HCT116 (cell line): ENCODE measurements at regions not wholly inside any gene's neighbourhood (a gene's known extent, or its start where the extent isn't known, plus 50 kb on each side); places are given as distances from the start of the nearest gene placed in this dataset.

Experiments used
- ATAC-seq: fragments of 200-7000 bp; cut with Tn5 transposase; 2 replicates; pipeline ENCODE4 v1.9.1; 2020; ENCODE audit warnings: mild to moderate bottlenecking, moderate library complexity
- BruUV-seq: library from RNA; stranded (reverse); fragments of 400-500 nt; replicated peaks from 2 replicates; lab custom pipeline; 2021; lab: Mats Ljungman, UMichigan
- CTCF ChIA-PET: fragments of 300-600 bp; sonication (Branson Sonifier 250); formaldehyde crosslinking; loops from one replicate; lab custom pipeline; 2021; ENCODE audit warnings: antibody characterized with exemption; lab: Charles Lee
- POLR2A ChIA-PET: fragments of 300-600, 350-600 bp; sonication (Branson Sonifier 250); formaldehyde crosslinking; loops from one replicate; lab custom pipeline; 2021; ENCODE audit warnings: antibody characterized with exemption; lab: Charles Lee
- RAD21 ChIA-PET, 2 experiments: fragments of 300-600 bp; sonication (Branson Sonifier 250); formaldehyde crosslinking; loops; one replicate each; lab custom pipeline; 2023; ENCODE audit warnings: low total read pairs in 2 of 2; ENCODE audit not compliant: uncharacterized antibody in 2 of 2, unreplicated experiment in 2 of 2, low non-redundant PET in 1 of 2; lab: Charles Lee
- DNase-seq: peaks from one replicate; pipeline ENCODE4 v3.0.0-alpha.2; 2010; ENCODE audit warnings: low read depth, low spot score
- H2AFZ ChIP-seq: fragments of 200-600 bp; shearing (Covaris generic), sonication (generic); 2 replicates; pipeline ENCODE4 v1.6.1; 2017; ENCODE audit warnings: low read depth, mixed run types, mixed read lengths, antibody characterized with exemption, low read length; ENCODE audit not compliant: poor library complexity, severe bottlenecking
- H3K27ac ChIP-seq: 2 replicates; pipeline ENCODE4 v1.5.1; 2012; ENCODE audit warnings: low read depth, low read length
- H3K27me3 ChIP-seq: fragments of 200-600 bp; sonication (generic); 2 replicates; pipeline ENCODE4 v1.6.1; 2016; ENCODE audit warnings: mixed run types, low read length, mixed read lengths; ENCODE audit not compliant: insufficient read depth
- H3K36me3 ChIP-seq, 2 experiments: fragments of 200-500 bp in 1 of 2; fragments of 200-600 bp in 1 of 2; sonication (Bioruptor generic) in 1 of 2; sonication (generic) in 1 of 2; 2 replicates each; pipeline versions ENCODE4 v1.5.1 to v1.6.1; 2014 to 2016; ENCODE audit warnings: low read length in 2 of 2, inconsistent platforms in 1 of 2, mixed read lengths in 1 of 2, mixed run types in 1 of 2; ENCODE audit not compliant: insufficient read depth in 2 of 2, control insufficient read depth in 1 of 2
- H3K4me1 ChIP-seq, 2 experiments: fragments of 200-600 bp in 1 of 2; sonication (generic) in 1 of 2; 2 replicates each; pipeline versions ENCODE4 v1.5.1 to v1.6.1; 2012 to 2017; ENCODE audit warnings: low read length in 2 of 2, inconsistent platforms in 1 of 2, mild to moderate bottlenecking in 1 of 2, mixed read lengths in 1 of 2, mixed run types in 1 of 2, moderate library complexity in 1 of 2; ENCODE audit not compliant: insufficient read depth in 2 of 2, control insufficient read depth in 1 of 2
- H3K4me2 ChIP-seq: fragments of 200-600 bp; sonication (generic); 2 replicates; pipeline ENCODE4 v1.6.1; 2017; ENCODE audit warnings: mixed run types, low read length, mixed read lengths
- H3K4me3 ChIP-seq, 2 experiments: fragments of 200-600 bp in 1 of 2; sonication (generic) in 1 of 2; replicated peaks in 1 of 2; 2 replicates each; pipeline ENCODE4 v1.5.1; 2011 to 2016; ENCODE audit warnings: low read length in 2 of 2, control low read depth in 1 of 2, low read depth in 1 of 2, mild to moderate bottlenecking in 1 of 2, mixed read lengths in 1 of 2, mixed run types in 1 of 2
- H3K79me2 ChIP-seq: fragments of 200-600 bp; sonication (generic); 2 replicates; pipeline ENCODE4 v1.6.1; 2017; ENCODE audit warnings: mild to moderate bottlenecking, mixed run types, low read length, moderate library complexity, mixed read lengths; ENCODE audit not compliant: insufficient read depth
- H3K9ac ChIP-seq: fragments of 200-600 bp; sonication (generic); 2 replicates; pipeline ENCODE4 v1.6.1; 2016; ENCODE audit warnings: low read length, mixed read lengths
- H3K9me2 ChIP-seq: fragments of 200-600 bp; sonication (generic), shearing (Covaris generic); 2 replicates; pipeline ENCODE4 v1.6.1; 2017; ENCODE audit warnings: mixed run types, mild to moderate bottlenecking, moderate library complexity; ENCODE audit not compliant: insufficient read depth
- H3K9me3 ChIP-seq, 2 experiments: fragments of 200-500 bp in 1 of 2; fragments of 200-600 bp in 1 of 2; sonication (Bioruptor generic) in 1 of 2; sonication (generic) in 1 of 2; 2 replicates each; pipeline ENCODE4 v1.6.1; 2014 to 2017; ENCODE audit warnings: low read length in 2 of 2, mixed read lengths in 2 of 2, inconsistent platforms in 1 of 2, low read depth in 1 of 2, mild to moderate bottlenecking in 1 of 2, mixed run types in 1 of 2, moderate library complexity in 1 of 2; ENCODE audit not compliant: control insufficient read depth in 1 of 2, insufficient read depth in 1 of 2
- H4K20me1 ChIP-seq: fragments of 200-600 bp; sonication (generic), shearing (Covaris generic); 2 replicates; pipeline ENCODE4 v1.6.1; 2017; ENCODE audit warnings: mixed run types, mild to moderate bottlenecking, moderate library complexity; ENCODE audit not compliant: insufficient read depth
- CEBPB ChIP-seq: IDR thresholded peaks from 2 replicates; pipeline ENCODE4 v1.6.1; 2012; ENCODE audit warnings: low read depth
- EGR1 ChIP-seq: IDR thresholded peaks from 2 replicates; pipeline ENCODE4 v1.6.1; 2012; ENCODE audit warnings: low read depth
- ELF1 ChIP-seq: IDR thresholded peaks from 2 replicates; pipeline ENCODE4 v1.6.1; 2012; ENCODE audit warnings: low read depth, borderline replicate concordance
- EZH2phosphoT487 ChIP-seq: fragments of 200-600 bp; IDR thresholded peaks from 2 replicates; pipeline ENCODE4 v1.6.1; 2018; ENCODE audit warnings: antibody characterized with exemption, borderline replicate concordance
- FOSL1 ChIP-seq: IDR thresholded peaks from 2 replicates; pipeline ENCODE4 v1.6.1; 2012; ENCODE audit warnings: low read depth
- JUND ChIP-seq: IDR thresholded peaks from 2 replicates; pipeline ENCODE4 v1.6.1; 2012
- POLR2AphosphoS5 ChIP-seq: IDR thresholded peaks from 2 replicates; pipeline ENCODE4 v1.6.1; 2011; ENCODE audit warnings: mild to moderate bottlenecking, low read depth, low read length, moderate library complexity
- RAD21 ChIP-seq: IDR thresholded peaks from 2 replicates; pipeline ENCODE4 v1.6.1; 2012; ENCODE audit warnings: low read depth, mild to moderate bottlenecking
- SIN3A ChIP-seq: IDR thresholded peaks from 2 replicates; pipeline ENCODE4 v1.6.1; 2012; ENCODE audit warnings: low read depth
- SP1 ChIP-seq: IDR thresholded peaks from 2 replicates; pipeline ENCODE4 v1.6.1; 2012; ENCODE audit warnings: low read depth
- SRF ChIP-seq: IDR thresholded peaks from 2 replicates; pipeline ENCODE4 v1.6.1; 2012; ENCODE audit warnings: low read depth
- YY1 ChIP-seq: IDR thresholded peaks from 2 replicates; pipeline ENCODE4 v1.6.1; 2011; ENCODE audit warnings: low read length, low read depth, moderate library complexity, mild to moderate bottlenecking; ENCODE audit not compliant: insufficient replicate concordance; ENCODE audit errors: extremely low read depth
- ZFX ChIP-seq: fragments of 450-650 bp; IDR thresholded peaks from 2 replicates; pipeline ENCODE4 v1.6.1; 2017
- ZNF274 ChIP-seq: fragments of 200-500 bp; sonication (Bioruptor generic); IDR thresholded peaks from 2 replicates; pipeline ENCODE4 v1.6.1; 2014; ENCODE audit warnings: mild to moderate bottlenecking, low read depth, low read length, inconsistent platforms
- intact Hi-C: fragments of 100-400 bp; cut with micrococcal nuclease; formaldehyde crosslinking; loops from 2 replicates; pipeline ENCODE4 v1.10.0; 2022
- TF ChIP-seq, protein P1 (sequence below), 3 experiments: fragments of 200-600 bp in 1 of 3; sonication (generic) in 1 of 3; IDR thresholded peaks in 2 of 3; conservative IDR thresholded peaks in 1 of 3; 2 replicates each; pipeline ENCODE4 v1.5.1; 2012 to 2017; ENCODE audit warnings: low read depth in 2 of 3, low read length in 2 of 3, antibody characterized with exemption in 1 of 3, borderline replicate concordance in 1 of 3, control low read depth in 1 of 3, mild to moderate bottlenecking in 1 of 3, mixed read lengths in 1 of 3, mixed run types in 1 of 3, moderate library complexity in 1 of 3; ENCODE audit not compliant: insufficient read depth in 1 of 3

DNA sequence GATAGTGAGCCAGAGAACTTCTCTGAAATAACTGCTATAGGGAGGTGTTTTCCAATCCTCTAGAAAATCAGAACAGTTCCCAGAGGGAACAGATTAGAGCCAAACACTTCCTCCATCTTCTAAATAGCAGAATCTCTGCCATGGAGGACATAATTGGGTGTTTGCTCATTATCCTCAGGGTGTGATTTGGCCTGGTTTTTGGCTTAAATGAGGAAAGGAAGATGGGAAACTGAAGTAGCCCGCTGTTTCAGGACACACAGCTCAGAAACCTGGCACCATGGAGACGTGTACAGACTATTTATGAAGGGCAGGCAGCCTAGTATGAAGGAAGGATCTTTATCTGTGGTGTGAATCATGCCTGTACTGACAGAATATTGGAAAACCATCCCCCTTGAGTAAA, 231.7 kb upstream of the PRKD1 start:
- no peaks in the 10 kb centered on the region for H3K4me1 ChIP-seq
- peaks cover 7% of the 10 kb centered on the region in 2 experiments; a peak in 2 of 4 replicates for H3K9me3 ChIP-seq
- no peak for TF ChIP-seq FOSL1
- no peak for TF ChIP-seq ZFX
- no peak for TF ChIP-seq POLR2AphosphoS5
- no peak for TF ChIP-seq EGR1
- TF ChIP-seq SIN3A: no peak
- no peak for TF ChIP-seq EZH2phosphoT487
- TF ChIP-seq SRF: no peak
- TF ChIP-seq RAD21: no peak
- TF ChIP-seq, protein P1, sequence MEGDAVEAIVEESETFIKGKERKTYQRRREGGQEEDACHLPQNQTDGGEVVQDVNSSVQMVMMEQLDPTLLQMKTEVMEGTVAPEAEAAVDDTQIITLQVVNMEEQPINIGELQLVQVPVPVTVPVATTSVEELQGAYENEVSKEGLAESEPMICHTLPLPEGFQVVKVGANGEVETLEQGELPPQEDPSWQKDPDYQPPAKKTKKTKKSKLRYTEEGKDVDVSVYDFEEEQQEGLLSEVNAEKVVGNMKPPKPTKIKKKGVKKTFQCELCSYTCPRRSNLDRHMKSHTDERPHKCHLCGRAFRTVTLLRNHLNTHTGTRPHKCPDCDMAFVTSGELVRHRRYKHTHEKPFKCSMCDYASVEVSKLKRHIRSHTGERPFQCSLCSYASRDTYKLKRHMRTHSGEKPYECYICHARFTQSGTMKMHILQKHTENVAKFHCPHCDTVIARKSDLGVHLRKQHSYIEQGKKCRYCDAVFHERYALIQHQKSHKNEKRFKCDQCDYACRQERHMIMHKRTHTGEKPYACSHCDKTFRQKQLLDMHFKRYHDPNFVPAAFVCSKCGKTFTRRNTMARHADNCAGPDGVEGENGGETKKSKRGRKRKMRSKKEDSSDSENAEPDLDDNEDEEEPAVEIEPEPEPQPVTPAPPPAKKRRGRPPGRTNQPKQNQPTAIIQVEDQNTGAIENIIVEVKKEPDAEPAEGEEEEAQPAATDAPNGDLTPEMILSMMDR (IDR thresholded peaks at IDR 0.05 in 2 of 3, conservative IDR thresholded peaks at IDR 0.05 in 1 of 3; ENCODE audit: borderline replicate concordance in 1 of 3, insufficient read depth in 1 of 3, low read depth in 2 of 3, low read length in 2 of 3): no peak
- no peak for TF ChIP-seq ELF1
- TF ChIP-seq, all 23 proteins: peak for 0
- Histone ChIP-seq H4K20me1 (no peaks in the 10 kb centered on the region), H3K27me3 (no peaks in the 10 kb centered on the region), H3K9ac (no peak overlapping the region), H3K27ac (no peak overlapping the region), H3K4me2 (no peak overlapping the region), H3K9me2 (no peaks in the 10 kb centered on the region), H3K4me3 (no peak overlapping the region), H3K79me2 (no peaks in the 10 kb centered on the region), H2AFZ (no peak overlapping the region), H3K36me3 (no peaks in the 10 kb centered on the region)
- DNase-seq (no peak), ATAC-seq (no peak)
- RAD21 ChIA-PET: no interaction called here
- POLR2A ChIA-PET: no interaction called here
- CTCF ChIA-PET: no interaction called here
- intact Hi-C loops: no loop called here
- no TSS peak for BruUV-seq

DNA sequence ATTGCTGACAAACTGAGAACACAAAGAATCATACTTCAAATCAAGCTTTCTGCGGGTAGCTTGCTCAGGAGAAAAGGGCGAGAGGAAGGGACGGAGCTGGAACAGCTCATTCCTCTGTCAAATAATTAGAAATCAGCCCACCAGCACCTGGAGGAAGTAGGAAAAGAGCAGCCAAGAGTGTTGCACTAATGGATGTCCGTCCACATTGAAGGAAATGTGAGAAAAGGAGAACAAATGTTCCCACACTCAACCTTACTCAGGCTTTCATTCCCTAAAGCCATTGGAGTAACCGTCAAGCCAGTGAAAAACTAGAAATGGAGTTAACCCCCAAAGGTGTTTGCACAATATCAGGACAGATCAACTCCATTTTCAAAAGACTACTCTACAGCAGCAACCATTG, 233.0 kb upstream of the PRKD1 start:
- DNase-seq (no peak), ATAC-seq (no peak)
- no peak for TF ChIP-seq YY1
- TF ChIP-seq EGR1: no peak
- no peak for TF ChIP-seq SRF
- TF ChIP-seq CEBPB: no peak
- no peak for TF ChIP-seq SP1
- no peak for TF ChIP-seq ZNF274
- TF ChIP-seq, protein P1 (IDR thresholded peaks at IDR 0.05 in 2 of 3, conservative IDR thresholded peaks at IDR 0.05 in 1 of 3; ENCODE audit: borderline replicate concordance in 1 of 3, insufficient read depth in 1 of 3, low read depth in 2 of 3, low read length in 2 of 3): no peak
- no peak for TF ChIP-seq JUND
- TF ChIP-seq RAD21: no peak
- no peak for TF ChIP-seq EZH2phosphoT487
- ChIA-PET POLR2A (no interaction called here), RAD21 (no interaction called here), CTCF (no interaction called here)
- Histone ChIP-seq H3K9me2 (no peaks in the 10 kb centered on the region), H3K4me3 (no peak overlapping the region), H3K9ac (no peak overlapping the region), H3K4me2 (no peak overlapping the region), H2AFZ (no peak overlapping the region), H3K36me3 (no peaks in the 10 kb centered on the region), H4K20me1 (no peaks in the 10 kb centered on the region), H3K4me1 (no peaks in the 10 kb centered on the region), H3K79me2 (no peaks in the 10 kb centered on the region), H3K27ac (no peak overlapping the region), H3K9me3 (peaks cover 7% of the 10 kb centered on the region in 2 experiments; a peak in 2 of 4 replicates), H3K27me3 (no peaks in the 10 kb centered on the region)
- no TSS peak for BruUV-seq
- intact Hi-C loops: no loop called here
